Sigmoid colon (tissue), 6 donors: ENCODE measurements at regions not wholly inside any gene's neighbourhood (a gene's known extent, or its start where the extent isn't known, plus 50 kb on each side); places are given as distances from the start of the nearest gene placed in this dataset.

Experiments
- DNase-seq: peaks from one replicate; pipeline ENCODE4 v3.0.0-alpha.2; 2019
- H3K27ac ChIP-seq, 4 donors: fragments of 200-600 bp; sonication (generic); one replicate each; pipeline ENCODE4 v1.5.1; 2016 to 2019; ENCODE audit warnings: mild to moderate bottlenecking in 1 of 4
- H3K27me3 ChIP-seq, 3 donors: fragments of 200-600 bp; sonication (generic); one replicate each; pipeline ENCODE4 v1.5.1; 2019; ENCODE audit warnings: mild to moderate bottlenecking in 1 of 3
- H3K36me3 ChIP-seq, 4 donors: fragments of 200-600 bp; sonication (generic); one replicate each; pipeline ENCODE4 v1.5.1; 2016 to 2019
- H3K4me1 ChIP-seq, 4 donors: fragments of 200-600 bp; sonication (generic); one replicate each; pipeline ENCODE4 v1.5.1; 2017 to 2019
- H3K4me3 ChIP-seq, 4 donors: fragments of 200-600 bp; sonication (generic); one replicate each; pipeline ENCODE4 v1.5.1; 2017 to 2019; ENCODE audit warnings: mild to moderate bottlenecking in 2 of 4, moderate library complexity in 1 of 4
- H3K9me3 ChIP-seq, 4 donors: fragments of 200-600 bp in 3 of 4; sonication (generic) in 3 of 4; one replicate each; pipeline versions ENCODE4 v1.5.1 to v1.6.1; 2013 to 2019
- CTCF ChIP-seq, 4 experiments: fragments of 450-650 bp in 3 of 4; fragments of 200-600 bp in 1 of 4; IDR thresholded peaks; one replicate each; pipeline ENCODE4 v1.5.1; 2016 to 2019; ENCODE audit warnings: antibody characterized with exemption in 4 of 4, mild to moderate bottlenecking in 3 of 4, moderate library complexity in 2 of 4
- EP300 ChIP-seq, 4 donors: sonication (generic); formaldehyde crosslinking; IDR thresholded peaks; one replicate each; pipeline ENCODE4 v1.6.1; 2017; ENCODE audit warnings: antibody characterized with exemption in 4 of 4
- POLR2A ChIP-seq, 2 donors: fragments of 450-650 bp; IDR thresholded peaks; one replicate each; pipeline ENCODE4 v1.6.1; 2016; ENCODE audit warnings: antibody characterized with exemption in 2 of 2, mild to moderate bottlenecking in 2 of 2, moderate library complexity in 2 of 2
- POLR2AphosphoS5 ChIP-seq, 4 donors: sonication (generic); formaldehyde crosslinking; IDR thresholded peaks; one replicate each; pipeline ENCODE4 v1.6.1; 2017; ENCODE audit warnings: antibody characterized with exemption in 4 of 4
- WGBS, 2 donors: extraction: QIAGEN DNeasy Blood & Tissue Kit; methylation state at CpG; one replicate each; pipeline ENCODE4 v1.1.7; 2013; 5-methylcytosine and 5-hydroxymethylcytosine counted together
- intact Hi-C: fragments of 100-400 bp; cut with DNase I; formaldehyde crosslinking; loops from one replicate; pipeline ENCODE4 v1.15.1; 2023
- donor health status: healthy with polysubstance abuse.
- donor health status: healthy.

- DNase-seq = no peak
- H3K27me3 ChIP-seq = no peaks in the 10 kb centered on the region
- H3K36me3 ChIP-seq = no peaks in the 10 kb centered on the region
- WGBS, 2 donors = 74 to 83% methylated on average over 2 of the region's 2 CpGs
- TF ChIP-seq POLR2A (IDR thresholded peaks at IDR 0.05) (no peak), CTCF (IDR thresholded peaks at IDR 0.05) (no peak), POLR2AphosphoS5 (IDR thresholded peaks at IDR 0.05) (no peak), EP300 (IDR thresholded peaks at IDR 0.05) (no peak)
- H3K4me1 ChIP-seq = no peaks in the 10 kb centered on the region
- intact Hi-C loops = no loop called here
- H3K4me3 ChIP-seq = no peak overlapping the region
- H3K27ac ChIP-seq = no peak overlapping the region
- no peaks in the 10 kb centered on the region for H3K9me3 ChIP-seq
Observed at GRCh38 chr5:136423944-136424606, 58.7 kb upstream of the TRPC7 start.

GRCh38 chr5:136420168-136420898 lies 55.0 kb upstream of the TRPC7 start:
- Histone ChIP-seq H3K4me1 (no peaks in the 10 kb centered on the region), H3K36me3 (no peaks in the 10 kb centered on the region), H3K27ac (no peak overlapping the region), H3K4me3 (no peak overlapping the region), H3K27me3 (no peaks in the 10 kb centered on the region), H3K9me3 (no peaks in the 10 kb centered on the region)
- WGBS, 2 donors = 18 to 40% methylated on average over 5 of the region's 5 CpGs
- intact Hi-C loops = no loop called here
- no peak for DNase-seq
- TF ChIP-seq CTCF (IDR thresholded peaks at IDR 0.05) = no peak
- no peak for TF ChIP-seq EP300 (IDR thresholded peaks at IDR 0.05)
- TF ChIP-seq POLR2AphosphoS5 (IDR thresholded peaks at IDR 0.05) = no peak
- no peak for TF ChIP-seq POLR2A (IDR thresholded peaks at IDR 0.05)

DNA sequence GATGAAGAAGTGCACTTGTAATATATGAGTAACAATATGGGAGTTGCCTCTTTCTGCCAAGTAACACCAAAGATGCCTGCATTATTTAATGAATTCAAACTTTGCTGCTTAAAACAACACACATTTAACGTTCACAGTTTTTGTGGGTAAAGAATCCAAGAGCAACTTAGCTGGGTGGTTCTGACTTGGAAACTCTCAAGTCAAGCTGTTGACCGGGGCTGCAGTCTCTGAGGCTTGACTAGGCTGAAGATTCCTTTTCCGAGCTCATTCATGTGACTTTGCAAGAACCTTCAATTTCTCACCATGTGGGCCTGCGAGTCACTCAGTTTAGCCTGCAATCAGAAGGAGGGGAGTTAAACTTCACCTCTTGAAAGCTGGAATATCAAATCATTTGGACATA lies 53.0 kb upstream of the TRPC7 start:
- WGBS, 2 donors = 77 to 80% methylated on average over 4 of the region's 4 CpGs
- intact Hi-C loops = no loop called here
- TF ChIP-seq EP300 (IDR thresholded peaks at IDR 0.05) = no peak
- no peak for TF ChIP-seq POLR2A (IDR thresholded peaks at IDR 0.05)
- TF ChIP-seq POLR2AphosphoS5 (IDR thresholded peaks at IDR 0.05) = no peak
- TF ChIP-seq CTCF (IDR thresholded peaks at IDR 0.05) = no peak
- Histone ChIP-seq H3K36me3 (no peaks in the 10 kb centered on the region), H3K4me1 (no peaks in the 10 kb centered on the region), H3K27ac (no peak overlapping the region), H3K27me3 (no peaks in the 10 kb centered on the region), H3K9me3 (no peaks in the 10 kb centered on the region), H3K4me3 (no peak overlapping the region)
- no peak for DNase-seq
